SU-DHL-6 (cell line): ENCODE measurements at regions not wholly inside any gene's neighbourhood (a gene's known extent, or its start where the extent isn't known, plus 50 kb on each side); places are given as distances from the start of the nearest gene placed in this dataset.

Experiments
- CTCF ChIP-seq: fragments of 200-600 bp; sonication (generic); IDR thresholded peaks from one replicate; pipeline ENCODE4 v1.5.1; 2017; ENCODE audit warnings: antibody characterized with exemption, mild to moderate bottlenecking, low read length, moderate library complexity; ENCODE audit not compliant: insufficient read depth, poor library complexity, severe bottlenecking
- EZH2phosphoT487 ChIP-seq: fragments of 200-600 bp; sonication (generic), shearing (Covaris generic); conservative IDR thresholded peaks from 2 replicates; pipeline ENCODE4 v1.6.1; 2018; ENCODE audit warnings: mild to moderate bottlenecking, antibody characterized with exemption, low read length, moderate library complexity, mixed read lengths

- TF ChIP-seq EZH2phosphoT487 (no peak), CTCF (no peak)
These were observed 541.2 kb upstream of the MAGEB18 start for GRCh38 chrX:25596921-25597320.
